H1 (cell line): ENCODE measurements at regions not wholly inside any gene's neighbourhood (a gene's known extent, or its start where the extent isn't known, plus 50 kb on each side); places are given as distances from the start of the nearest gene placed in this dataset.

Experiments used
- CTCF ChIA-PET: fragments of 300-600 bp; sonication (Branson Sonifier 250); formaldehyde crosslinking; loops from one replicate; lab custom pipeline; 2021; ENCODE audit not compliant: partially characterized antibody; lab: Charles Lee
- POLR2A ChIA-PET: fragments of 300-600 bp; sonication (Branson Sonifier 250); formaldehyde crosslinking; loops from one replicate; lab custom pipeline; 2021; ENCODE audit warnings: inconsistent platforms; ENCODE audit not compliant: partially characterized antibody; lab: Charles Lee
- DNase-seq, 2 experiments: peaks; one replicate each; pipeline versions ENCODE4 v3.0.0 to v3.0.0-alpha.2; 2010 to 2022; ENCODE audit warnings: low spot score in 2 of 2, low read depth in 1 of 2, mixed read lengths in 1 of 2
- FAIRE-seq: peaks from 2 replicates; lab custom pipeline; 2011; peaks lifted over from hg19 to GRCh38; lab: Jason Lieb, UNC
- H2AFZ ChIP-seq: 2 replicates; pipeline ENCODE4 v1.8.1; 2012; ENCODE audit warnings: low read length, inconsistent platforms
- H2AK5ac ChIP-seq: 2 replicates; pipeline ENCODE4 v1.6.1; 2013; ENCODE audit warnings: low read depth, low read length
- H2BK120ac ChIP-seq: replicated peaks from 2 replicates; pipeline ENCODE3; 2013; ENCODE audit warnings: low read depth, low read length, inconsistent platforms
- H2BK12ac ChIP-seq: 2 replicates; pipeline ENCODE4 v1.6.1; 2013; ENCODE audit warnings: low read depth, low read length
- H2BK15ac ChIP-seq: 2 replicates; pipeline ENCODE4 v1.6.1; 2013; ENCODE audit warnings: low read length
- H2BK20ac ChIP-seq: 2 replicates; pipeline ENCODE4 v1.6.1; 2013; ENCODE audit warnings: low read length
- H2BK5ac ChIP-seq: 2 replicates; pipeline ENCODE4 v1.6.1; 2013; ENCODE audit warnings: low read depth, low read length
- H3K14ac ChIP-seq: 2 replicates; pipeline ENCODE4 v1.6.1; 2013; ENCODE audit warnings: inconsistent platforms; ENCODE audit not compliant: insufficient read length
- H3K18ac ChIP-seq: 2 replicates; pipeline ENCODE4 v1.6.1; 2013; ENCODE audit warnings: low read length; ENCODE audit errors: extremely low read depth
- H3K23ac ChIP-seq: 2 replicates; pipeline ENCODE4 v1.6.1; 2013; ENCODE audit warnings: inconsistent platforms; ENCODE audit not compliant: insufficient read length
- H3K23me2 ChIP-seq: 2 replicates; pipeline ENCODE4 v1.6.1; 2013; ENCODE audit warnings: low read depth, low read length
- H3K27ac ChIP-seq: 2 replicates; pipeline ENCODE4 v1.6.1; 2011; ENCODE audit warnings: low read depth, low read length, inconsistent platforms
- H3K27me3 ChIP-seq, 4 experiments: replicated peaks in 1 of 4; 1 replicate in 1 of 4; 2 replicates in 3 of 4; pipeline versions ENCODE4 v1.6.1 to v1.8.1; 2011 to 2013; ENCODE audit warnings: low read length in 3 of 4, mild to moderate bottlenecking in 3 of 4, inconsistent platforms in 2 of 4, mixed read lengths in 2 of 4, moderate library complexity in 1 of 4; ENCODE audit not compliant: control insufficient read depth in 3 of 4, insufficient read depth in 3 of 4; ENCODE audit errors: extremely low read depth in 1 of 4
- H3K36me3 ChIP-seq, 4 experiments: 2 replicates each; pipeline versions ENCODE4 v1.6.1 to v1.8.1; 2011 to 2013; ENCODE audit warnings: mild to moderate bottlenecking in 4 of 4, low read length in 3 of 4, moderate library complexity in 2 of 4, control low read depth in 1 of 4, inconsistent platforms in 1 of 4; ENCODE audit not compliant: insufficient read depth in 4 of 4, control insufficient read depth in 2 of 4
- H3K4ac ChIP-seq: replicated peaks from 2 replicates; pipeline ENCODE3; 2013; ENCODE audit warnings: low read length, low read depth, mixed read lengths, inconsistent platforms; ENCODE audit not compliant: insufficient read length
- H3K4me1 ChIP-seq, 4 experiments: replicated peaks in 1 of 4; 1 replicate in 1 of 4; 2 replicates in 3 of 4; pipeline versions ENCODE4 v1.6.1 to v1.8.1; 2011 to 2013; ENCODE audit warnings: low read length in 3 of 4, inconsistent platforms in 2 of 4, mixed read lengths in 1 of 4; ENCODE audit not compliant: insufficient read depth in 4 of 4, control insufficient read depth in 3 of 4
- H3K4me2 ChIP-seq, 2 experiments: 2 replicates each; pipeline versions ENCODE4 v1.6.1 to v1.8.1; 2011 to 2013; ENCODE audit warnings: low read depth in 2 of 2, low read length in 2 of 2, control low read depth in 1 of 2, inconsistent platforms in 1 of 2, mild to moderate bottlenecking in 1 of 2; ENCODE audit not compliant: insufficient read depth in 1 of 2
- H3K4me3 ChIP-seq, 4 experiments: fragments of 200-600, 300-600 bp in 1 of 4; sonication (generic), shearing (Covaris generic), sonication (Bioruptor Twin) in 1 of 4; 2 replicates each; pipeline versions ENCODE4 v1.5.1 to v1.8.1; 2011 to 2016; ENCODE audit warnings: low read length in 4 of 4, low read depth in 3 of 4, control low read depth in 2 of 4, inconsistent platforms in 2 of 4, mild to moderate bottlenecking in 2 of 4, mixed read lengths in 1 of 4, moderate library complexity in 1 of 4; ENCODE audit not compliant: insufficient read depth in 2 of 4; ENCODE audit errors: extremely low read depth in 1 of 4
- H3K56ac ChIP-seq: replicated peaks from 2 replicates; pipeline ENCODE3; 2013; ENCODE audit warnings: low read depth, mild to moderate bottlenecking, mixed read lengths, low read length, inconsistent platforms; ENCODE audit not compliant: insufficient read length
- H3K79me1 ChIP-seq: 2 replicates; pipeline ENCODE4 v1.6.1; 2013; ENCODE audit warnings: low read depth, low read length, control low read depth
- H3K79me2 ChIP-seq, 2 experiments: 2 replicates each; pipeline versions ENCODE4 v1.6.1 to v1.8.1; 2012 to 2013; ENCODE audit warnings: low read length in 2 of 2, mild to moderate bottlenecking in 2 of 2, inconsistent platforms in 1 of 2; ENCODE audit not compliant: insufficient read depth in 2 of 2, control insufficient read depth in 1 of 2
- H3K9ac ChIP-seq, 4 experiments: replicated peaks in 1 of 4; 1 replicate in 1 of 4; 2 replicates in 3 of 4; pipeline versions ENCODE4 v1.6.1 to v1.8.1; 2011 to 2013; ENCODE audit warnings: low read depth in 3 of 4, low read length in 3 of 4, control low read depth in 2 of 4, mild to moderate bottlenecking in 2 of 4, moderate library complexity in 2 of 4, inconsistent platforms in 1 of 4; ENCODE audit errors: extremely low read depth in 1 of 4
- H3K9me3 ChIP-seq, 2 experiments: 2 replicates each; pipeline versions ENCODE4 v1.6.1 to v1.8.1; 2012 to 2013; ENCODE audit warnings: mild to moderate bottlenecking in 2 of 2, moderate library complexity in 2 of 2, control low read depth in 1 of 2, inconsistent platforms in 1 of 2, low read depth in 1 of 2, low read length in 1 of 2, mixed read lengths in 1 of 2; ENCODE audit not compliant: insufficient read depth in 2 of 2
- H4K20me1 ChIP-seq, 2 experiments: replicated peaks in 1 of 2; 2 replicates each; pipeline versions ENCODE3 to v1.8.1; 2011 to 2013; ENCODE audit warnings: inconsistent platforms in 2 of 2, low read length in 2 of 2, mild to moderate bottlenecking in 1 of 2; ENCODE audit not compliant: insufficient read depth in 2 of 2, control insufficient read depth in 1 of 2
- H4K5ac ChIP-seq: 2 replicates; pipeline ENCODE4 v1.6.1; 2013; ENCODE audit warnings: low read length, low read depth, mixed read lengths, inconsistent platforms; ENCODE audit not compliant: insufficient read length
- H4K8ac ChIP-seq: 2 replicates; pipeline ENCODE4 v1.8.0; 2013; ENCODE audit warnings: mild to moderate bottlenecking, moderate library complexity, low read length, inconsistent platforms; ENCODE audit not compliant: insufficient read depth; ENCODE audit errors: extremely low read depth
- H4K91ac ChIP-seq: replicated peaks from 2 replicates; pipeline ENCODE3; 2013; ENCODE audit warnings: low read length, mixed read lengths, inconsistent platforms; ENCODE audit not compliant: insufficient read length
- CBX8 ChIP-seq: fragments of 300-800, 300-1000 bp; sonication (generic); IDR thresholded peaks from 2 replicates; pipeline ENCODE4 v1.7.1; 2016; ENCODE audit warnings: low read depth, low read length, borderline replicate concordance
- GABPA ChIP-seq: IDR thresholded peaks from 2 replicates; pipeline ENCODE4 v1.6.1; 2011; ENCODE audit warnings: mild to moderate bottlenecking, low read length, moderate library complexity, borderline replicate concordance; ENCODE audit not compliant: insufficient read depth
- TBP ChIP-seq: IDR thresholded peaks from 2 replicates; pipeline ENCODE4 v1.6.1; 2011; ENCODE audit warnings: low read depth, low read length, improper control_type of control experiment
- WGBS, 2 experiments: shearing (Covaris generic) in 1 of 2; methylation state at CpG; one replicate each; pipeline versions ENCODE4 v1.1.6 to v1.1.7; 2013 to 2015; ENCODE audit warnings: low lambda C conversion rate in 2 of 2, mixed read lengths in 2 of 2, inconsistent platforms in 1 of 2, low coverage in 1 of 2, missing lambda C conversion rate in 1 of 2; ENCODE audit not compliant: insufficient replicate concordance in 2 of 2, insufficient coverage in 1 of 2, insufficient read length in 1 of 2; ENCODE audit errors: extremely low coverage in 1 of 2, missing lambda C conversion rate in 1 of 2; 5-methylcytosine and 5-hydroxymethylcytosine counted together

GRCh38 chr5:107196500-107197059 lies 474.2 kb downstream of the EFNA5 start:
- Histone ChIP-seq H3K36me3 (no peaks in the 10 kb centered on the region), H2AK5ac (no peak overlapping the region), H3K9me3 (no peaks in the 10 kb centered on the region), H3K79me2 (no peaks in the 10 kb centered on the region), H3K4ac (no peak overlapping the region), H2BK120ac (no peak overlapping the region), H3K4me3 (no peak overlapping the region), H2BK12ac (no peak overlapping the region), H3K27ac (no peak overlapping the region), H3K23me2 (no peaks in the 10 kb centered on the region), H3K14ac (no peak overlapping the region), H3K4me1 (no peaks in the 10 kb centered on the region), H3K18ac (no peak overlapping the region), H3K23ac (no peak overlapping the region), H2BK15ac (no peak overlapping the region), H3K27me3 (no peaks in the 10 kb centered on the region), H4K91ac (no peak overlapping the region), H3K79me1 (no peaks in the 10 kb centered on the region), H4K5ac (no peak overlapping the region), H4K20me1 (no peaks in the 10 kb centered on the region), H2BK5ac (no peak overlapping the region), H2BK20ac (no peak overlapping the region), H3K9ac (no peak overlapping the region), H2AFZ (no peak overlapping the region), H4K8ac (no peak overlapping the region), H3K56ac (no peak overlapping the region), H3K4me2 (no peak overlapping the region)
- 94% methylated on average over 4 of the region's 4 CpGs; no CpG with 5 or more reads in 1 of the 2 experiments for WGBS, 2 experiments
- no peak for FAIRE-seq
- POLR2A ChIA-PET = no interaction called here
- no peak for DNase-seq
- CTCF ChIA-PET = interaction anchor here (0.7 to 0.9 kb wide), 2 partner anchors 82 to 928 kb away, joined by 3 read pairs; no protein-coding TSS in a partner anchor
- TF ChIP-seq GABPA (no peak), TBP (no peak), CBX8 (no peak)
